Jurkat, Clone E6-1 (cell line): ENCODE measurements at regions not wholly inside any gene's neighbourhood (a gene's known extent, or its start where the extent isn't known, plus 50 kb on each side); places are given as distances from the start of the nearest gene placed in this dataset.
"Not testable (repeated sequence)": the region's sequence is repeated elsewhere in the genome, so short reads cannot be mapped to it uniquely, and the experiment has no call there.

Source experiments
- DNase-seq: peaks from one replicate; pipeline ENCODE4 v3.0.0-alpha.2; 2011; ENCODE audit warnings: low read depth, low spot score
- H3K4me3 ChIP-seq: 2 replicates; pipeline ENCODE4 v1.5.1; 2011; ENCODE audit warnings: mild to moderate bottlenecking, low read length, control low read depth, moderate library complexity

- DNase-seq, result no peak
- no peak overlapping the region for H3K4me3 ChIP-seq
Observed at GRCh38 chr3:102378216-102378615, 56.6 kb upstream of the ZPLD1 start.

- H3K4me3 ChIP-seq, DNase-seq: not testable (repeated sequence)
Observed at GRCh38 chr3:102382201-102382600, 52.6 kb upstream of the ZPLD1 start.
